Body of pancreas (tissue), 4 donors: ENCODE measurements at regions not wholly inside any gene's neighbourhood (a gene's known extent, or its start where the extent isn't known, plus 50 kb on each side); places are given as distances from the start of the nearest gene placed in this dataset.

Source experiments
- POLR2A ChIP-seq, 3 donors: fragments of 450-650 bp; IDR thresholded peaks; one replicate each; pipeline ENCODE4 v1.6.1; 2016; ENCODE audit warnings: antibody characterized with exemption in 3 of 3, mild to moderate bottlenecking in 2 of 3
- TF ChIP-seq, protein P1 (sequence below), 7 experiments: fragments of 450-650 bp in 4 of 7; fragments of 200-600 bp in 3 of 7; sonication (generic) in 3 of 7; IDR thresholded peaks; one replicate each; pipeline ENCODE4 v1.5.1; 2016 to 2019; ENCODE audit warnings: antibody characterized with exemption in 7 of 7

DNA sequence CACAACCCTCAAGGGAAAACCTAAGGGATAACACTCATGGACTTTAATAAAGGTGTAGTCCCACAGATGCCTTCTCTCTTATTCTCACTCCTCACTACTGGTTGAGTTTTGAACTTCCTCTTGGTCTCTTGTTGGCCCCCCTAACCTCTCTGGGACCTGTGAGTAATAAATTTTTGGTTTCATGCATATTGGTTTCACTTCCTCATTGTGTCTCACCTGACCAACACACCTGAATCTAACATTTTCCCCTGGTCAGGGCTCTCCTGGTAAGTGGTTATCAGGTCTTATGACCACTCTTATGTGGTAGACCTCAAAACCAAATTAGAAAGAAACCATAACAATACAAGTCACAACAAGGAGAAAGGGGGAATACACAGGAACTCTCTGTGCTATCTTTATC is 60.5 kb upstream of the PRMT6 start:
- TF ChIP-seq, protein P1, sequence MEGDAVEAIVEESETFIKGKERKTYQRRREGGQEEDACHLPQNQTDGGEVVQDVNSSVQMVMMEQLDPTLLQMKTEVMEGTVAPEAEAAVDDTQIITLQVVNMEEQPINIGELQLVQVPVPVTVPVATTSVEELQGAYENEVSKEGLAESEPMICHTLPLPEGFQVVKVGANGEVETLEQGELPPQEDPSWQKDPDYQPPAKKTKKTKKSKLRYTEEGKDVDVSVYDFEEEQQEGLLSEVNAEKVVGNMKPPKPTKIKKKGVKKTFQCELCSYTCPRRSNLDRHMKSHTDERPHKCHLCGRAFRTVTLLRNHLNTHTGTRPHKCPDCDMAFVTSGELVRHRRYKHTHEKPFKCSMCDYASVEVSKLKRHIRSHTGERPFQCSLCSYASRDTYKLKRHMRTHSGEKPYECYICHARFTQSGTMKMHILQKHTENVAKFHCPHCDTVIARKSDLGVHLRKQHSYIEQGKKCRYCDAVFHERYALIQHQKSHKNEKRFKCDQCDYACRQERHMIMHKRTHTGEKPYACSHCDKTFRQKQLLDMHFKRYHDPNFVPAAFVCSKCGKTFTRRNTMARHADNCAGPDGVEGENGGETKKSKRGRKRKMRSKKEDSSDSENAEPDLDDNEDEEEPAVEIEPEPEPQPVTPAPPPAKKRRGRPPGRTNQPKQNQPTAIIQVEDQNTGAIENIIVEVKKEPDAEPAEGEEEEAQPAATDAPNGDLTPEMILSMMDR (IDR thresholded peaks at IDR 0.05): no peak
- no peak for TF ChIP-seq POLR2A (IDR thresholded peaks at IDR 0.05)
